Thoracic aorta (tissue), 2 donors: ENCODE measurements at regions not wholly inside any gene's neighbourhood (a gene's known extent, or its start where the extent isn't known, plus 50 kb on each side); places are given as distances from the start of the nearest gene placed in this dataset.

Experiments used
- ATAC-seq: fragments of 150-250 bp; one replicate; pipeline ENCODE4 v1.8.0; 2017; ENCODE audit warnings: low read depth; ENCODE audit not compliant: insufficient number of reproducible peaks, low FRiP score
- DNase-seq: peaks from one replicate; pipeline ENCODE4 v3.0.0-alpha.2; 2020; ENCODE audit warnings: low spot score
- H3K27ac ChIP-seq, 2 donors: fragments of 200-600 bp; sonication (generic); 1 replicate in 1 of 2; 2 replicates in 1 of 2; pipeline ENCODE4 v1.5.1; 2016; ENCODE audit warnings: mild to moderate bottlenecking in 2 of 2, moderate library complexity in 2 of 2
- H3K27me3 ChIP-seq: fragments of 200-600 bp; sonication (generic); replicated peaks from 2 replicates; pipeline ENCODE4 v1.6.0; 2016; ENCODE audit warnings: mild to moderate bottlenecking; ENCODE audit not compliant: insufficient read depth
- H3K36me3 ChIP-seq: fragments of 200-600 bp; sonication (generic); one replicate; pipeline ENCODE4 v1.5.1; 2016
- H3K4me1 ChIP-seq, 2 donors: fragments of 200-600 bp; sonication (generic); 1 replicate in 1 of 2; 2 replicates in 1 of 2; pipeline versions ENCODE4 v1.5.1 to v1.6.0; 2016; ENCODE audit warnings: low read depth in 2 of 2, mild to moderate bottlenecking in 1 of 2; ENCODE audit not compliant: control insufficient read depth in 1 of 2
- H3K4me3 ChIP-seq: fragments of 200-600 bp; sonication (generic); 2 replicates; pipeline ENCODE4 v1.5.1; 2016; ENCODE audit warnings: mild to moderate bottlenecking
- H3K9me3 ChIP-seq: fragments of 200-600 bp; sonication (generic); 2 replicates; pipeline ENCODE4 v1.5.1; 2016
- TF ChIP-seq, protein P1 (sequence below): fragments of 200-600 bp; sonication (generic); IDR thresholded peaks from one replicate; pipeline ENCODE4 v1.5.1; 2019; ENCODE audit warnings: antibody characterized with exemption

DNA sequence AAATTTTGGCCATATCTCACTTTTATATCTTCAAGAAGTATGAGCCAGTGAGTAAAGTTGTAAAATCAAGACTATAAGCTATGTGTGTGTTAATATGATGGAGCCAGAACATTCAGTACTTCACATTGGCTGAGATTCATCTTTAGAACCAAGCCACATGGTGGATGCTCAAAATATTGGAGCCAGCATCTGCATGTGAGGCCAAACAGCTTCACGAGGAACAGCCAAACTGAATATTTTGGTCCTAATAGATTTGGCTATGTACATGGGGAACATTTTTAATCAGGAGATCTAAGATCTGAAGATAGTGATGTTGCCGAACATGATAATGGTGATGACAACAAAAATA is 1089.8 kb downstream of the TUSC7 start:
- TF ChIP-seq, protein P1, sequence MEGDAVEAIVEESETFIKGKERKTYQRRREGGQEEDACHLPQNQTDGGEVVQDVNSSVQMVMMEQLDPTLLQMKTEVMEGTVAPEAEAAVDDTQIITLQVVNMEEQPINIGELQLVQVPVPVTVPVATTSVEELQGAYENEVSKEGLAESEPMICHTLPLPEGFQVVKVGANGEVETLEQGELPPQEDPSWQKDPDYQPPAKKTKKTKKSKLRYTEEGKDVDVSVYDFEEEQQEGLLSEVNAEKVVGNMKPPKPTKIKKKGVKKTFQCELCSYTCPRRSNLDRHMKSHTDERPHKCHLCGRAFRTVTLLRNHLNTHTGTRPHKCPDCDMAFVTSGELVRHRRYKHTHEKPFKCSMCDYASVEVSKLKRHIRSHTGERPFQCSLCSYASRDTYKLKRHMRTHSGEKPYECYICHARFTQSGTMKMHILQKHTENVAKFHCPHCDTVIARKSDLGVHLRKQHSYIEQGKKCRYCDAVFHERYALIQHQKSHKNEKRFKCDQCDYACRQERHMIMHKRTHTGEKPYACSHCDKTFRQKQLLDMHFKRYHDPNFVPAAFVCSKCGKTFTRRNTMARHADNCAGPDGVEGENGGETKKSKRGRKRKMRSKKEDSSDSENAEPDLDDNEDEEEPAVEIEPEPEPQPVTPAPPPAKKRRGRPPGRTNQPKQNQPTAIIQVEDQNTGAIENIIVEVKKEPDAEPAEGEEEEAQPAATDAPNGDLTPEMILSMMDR: no peak
- ATAC-seq: no peak
- Histone ChIP-seq H3K4me3 (no peak overlapping the region), H3K36me3 (no peaks in the 10 kb centered on the region), H3K9me3 (no peaks in the 10 kb centered on the region), H3K27ac (no peak overlapping the region), H3K27me3 (no peaks in the 10 kb centered on the region), H3K4me1 (peaks cover 0 to 20% of the 10 kb centered on the region in 2 donors)
- DNase-seq: no peak

DNA sequence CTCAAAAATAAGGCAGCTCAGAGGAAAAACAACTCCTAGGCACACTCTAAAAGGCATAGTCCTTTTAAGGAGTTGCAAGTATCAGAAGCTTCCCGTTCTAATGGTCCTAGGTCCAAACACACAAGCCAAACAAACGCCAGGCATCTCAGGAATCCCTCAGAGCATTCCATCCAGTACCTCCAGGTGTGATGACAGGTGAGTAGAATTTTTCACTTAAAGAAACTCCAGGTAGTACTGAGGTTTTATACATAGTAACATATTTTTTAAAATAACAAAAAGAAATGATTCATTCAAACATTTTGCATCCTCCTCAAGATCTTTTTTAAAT is 1092.3 kb downstream of the TUSC7 start:
- ATAC-seq: no peak
- Histone ChIP-seq H3K4me1 (peaks cover 0 to 20% of the 10 kb centered on the region in 2 donors), H3K36me3 (no peaks in the 10 kb centered on the region), H3K27ac (no peak overlapping the region), H3K9me3 (no peaks in the 10 kb centered on the region), H3K27me3 (no peaks in the 10 kb centered on the region), H3K4me3 (no peak overlapping the region)
- TF ChIP-seq, protein P1: no peak
- DNase-seq: no peak

DNA sequence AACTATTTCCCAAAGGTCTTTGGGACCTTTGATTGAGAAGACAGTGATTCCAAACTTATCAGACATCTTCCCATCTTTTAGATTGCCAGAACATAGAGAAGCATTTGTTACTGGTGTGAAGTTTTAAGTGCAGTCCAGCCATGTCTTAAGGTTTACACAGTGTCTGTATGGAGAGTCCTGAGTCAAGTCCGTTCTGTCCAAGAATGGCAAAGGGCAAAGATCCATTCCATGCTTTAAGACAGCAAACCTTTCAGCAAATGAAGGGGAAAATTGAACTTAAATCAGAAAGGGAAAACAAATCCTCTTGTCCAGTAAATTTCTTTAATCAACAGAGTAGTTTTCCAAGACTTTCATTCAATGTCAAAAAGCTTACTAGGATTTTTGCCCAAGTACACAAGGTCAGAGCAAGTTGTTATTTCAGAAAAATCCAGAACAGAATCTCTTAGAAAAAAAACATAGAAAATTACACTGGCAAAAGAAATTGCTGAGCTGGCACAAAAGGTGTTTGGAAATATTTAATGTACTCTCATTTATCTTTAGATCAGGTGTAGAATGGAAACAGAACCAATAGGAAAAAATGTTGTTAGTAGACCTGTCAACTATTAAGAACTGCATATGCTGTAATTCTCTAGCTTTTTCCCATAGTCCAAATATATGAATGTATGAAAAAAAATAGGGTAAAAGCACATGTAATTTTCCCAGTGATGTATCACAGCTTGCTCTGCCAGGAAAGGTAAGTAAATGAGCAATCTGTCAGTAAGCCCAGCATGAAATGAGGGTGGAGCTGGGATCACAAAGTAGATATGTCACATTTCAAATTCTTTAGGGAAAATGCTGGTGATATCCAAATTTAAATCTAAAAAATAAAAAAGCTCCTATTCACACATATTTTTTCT is 1099.9 kb downstream of the TUSC7 start:
- ATAC-seq: no peak
- Histone ChIP-seq H3K27me3 (no peaks in the 10 kb centered on the region), H3K4me3 (no peak overlapping the region), H3K27ac (no peak overlapping the region), H3K9me3 (no peaks in the 10 kb centered on the region), H3K4me1 (no peaks in the 10 kb centered on the region), H3K36me3 (no peaks in the 10 kb centered on the region)
- DNase-seq: no peak
- TF ChIP-seq, protein P1: no peak

DNA sequence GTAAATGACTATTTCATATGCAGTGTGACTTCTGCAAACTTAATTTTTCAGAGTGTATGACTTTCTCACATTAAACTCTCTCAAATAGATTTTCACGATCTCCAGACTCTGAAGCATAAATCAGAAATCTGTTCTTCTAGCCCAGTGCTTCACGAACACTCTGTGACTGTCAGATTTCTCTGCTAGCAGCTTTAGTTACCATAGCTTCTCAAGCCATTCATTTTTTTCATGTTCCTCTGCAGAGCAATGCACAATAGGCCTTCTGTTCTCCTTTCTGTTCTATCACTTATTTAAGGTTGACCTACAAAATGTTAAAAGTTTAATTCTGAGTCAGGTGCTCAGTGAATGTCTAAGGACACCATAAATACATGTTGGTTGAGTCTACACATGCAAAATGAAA is 1102.2 kb downstream of the TUSC7 start:
- Histone ChIP-seq H3K27me3 (no peaks in the 10 kb centered on the region), H3K4me1 (no peaks in the 10 kb centered on the region), H3K9me3 (no peaks in the 10 kb centered on the region), H3K4me3 (no peak overlapping the region), H3K36me3 (no peaks in the 10 kb centered on the region), H3K27ac (no peak overlapping the region)
- ATAC-seq (no peak), DNase-seq (no peak)
- TF ChIP-seq, protein P1: no peak

DNA sequence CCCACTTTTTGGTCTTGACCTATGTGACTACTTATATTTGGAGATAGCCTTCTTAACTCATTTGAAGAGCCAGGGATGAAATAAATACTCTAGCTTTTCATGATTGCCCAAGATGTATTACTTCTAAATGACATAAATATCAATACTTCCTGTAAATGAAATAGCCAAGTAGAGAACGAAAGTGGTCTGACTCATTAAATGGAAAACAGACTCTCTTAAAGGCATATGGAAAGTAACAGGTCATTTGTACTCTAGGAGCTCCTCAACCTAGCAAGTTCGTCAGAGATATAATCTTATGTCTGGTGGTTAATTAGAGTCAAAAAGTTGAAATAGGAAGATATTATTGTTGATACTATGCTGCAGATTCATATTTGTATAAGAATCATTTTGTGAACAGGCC is 1105.4 kb downstream of the TUSC7 start:
- no peak overlapping the region for H3K4me3 ChIP-seq
- no peaks in the 10 kb centered on the region for H3K4me1 ChIP-seq
- no peak for DNase-seq
- no peaks in the 10 kb centered on the region for H3K27me3 ChIP-seq
- TF ChIP-seq, protein P1: no peak
- H3K36me3 ChIP-seq: no peaks in the 10 kb centered on the region
- no peak overlapping the region for H3K27ac ChIP-seq
- no peak for ATAC-seq
- H3K9me3 ChIP-seq: no peaks in the 10 kb centered on the region
